HEK293 (cell line): ENCODE measurements at regions not wholly inside any gene's neighbourhood (a gene's known extent, or its start where the extent isn't known, plus 50 kb on each side); places are given as distances from the start of the nearest gene placed in this dataset.

Experiments used
- CTCF ChIA-PET: fragments of 350-600 bp; formaldehyde crosslinking; extraction: SDS; loops from one replicate; lab custom pipeline; 2021; ENCODE audit warnings: antibody characterized with exemption; lab: Yijun Ruan, JAX
- POLR2A ChIA-PET: fragments of 300-600 bp; formaldehyde crosslinking; extraction: SDS; loops from one replicate; lab custom pipeline; 2020; ENCODE audit warnings: antibody characterized with exemption, inconsistent platforms; lab: Yijun Ruan, JAX
- H3K27ac ChIP-seq: fragments of 200-500 bp; sonication (Bioruptor generic); 2 replicates; pipeline ENCODE4 v1.5.1; 2014; ENCODE audit warnings: low read depth, low read length, control low read depth, inconsistent platforms; ENCODE audit errors: extremely low read depth
- H3K36me3 ChIP-seq, 2 experiments: fragments of 200-500 bp in 1 of 2; sonication (Bioruptor generic) in 1 of 2; 1 replicate in 1 of 2; 2 replicates in 1 of 2; pipeline ENCODE4 v1.5.1; 2014 to 2017; ENCODE audit warnings: inconsistent platforms in 2 of 2, low read length in 2 of 2; ENCODE audit not compliant: control insufficient read depth in 2 of 2, insufficient read depth in 1 of 2
- H3K4me1 ChIP-seq: fragments of 200-500 bp; sonication (Bioruptor generic); 2 replicates; pipeline ENCODE4 v1.5.1; 2014; ENCODE audit warnings: mild to moderate bottlenecking, low read length, inconsistent platforms; ENCODE audit not compliant: control insufficient read depth, insufficient read depth
- H3K4me3 ChIP-seq: 2 replicates; pipeline ENCODE4 v1.5.1; 2011; ENCODE audit warnings: low read depth, mild to moderate bottlenecking, control low read depth, low read length, moderate library complexity
- H3K9me3 ChIP-seq: fragments of 200-500 bp; sonication (Bioruptor generic); 2 replicates; pipeline ENCODE4 v1.5.1; 2014; ENCODE audit warnings: low read depth, low read length, inconsistent platforms; ENCODE audit not compliant: control insufficient read depth, insufficient read depth
- BCL11B ChIP-seq: fragments of 450-650 bp; formaldehyde crosslinking; IDR thresholded peaks from 2 replicates; pipeline ENCODE4 v1.5.1; 2016; ENCODE audit warnings: low read depth, missing biosample characterization, missing genetic modification characterization
- ELK4 ChIP-seq: IDR thresholded peaks from 2 replicates; pipeline ENCODE4 v1.6.1; 2011; ENCODE audit warnings: mild to moderate bottlenecking, low read depth, low read length, borderline replicate concordance
- GFI1B ChIP-seq: fragments of 450-650 bp; formaldehyde crosslinking; IDR thresholded peaks from 2 replicates; pipeline ENCODE4 v1.5.1; 2016; ENCODE audit warnings: missing biosample characterization, missing genetic modification characterization
- HIC1 ChIP-seq: fragments of 450-650 bp; formaldehyde crosslinking; IDR thresholded peaks from 2 replicates; pipeline ENCODE4 v1.5.1; 2016; ENCODE audit warnings: missing biosample characterization, missing genetic modification characterization
- OVOL3 ChIP-seq: fragments of 450-650 bp; formaldehyde crosslinking; IDR thresholded peaks from 2 replicates; pipeline ENCODE4 v1.5.1; 2016; ENCODE audit warnings: missing biosample characterization, missing genetic modification characterization
- PBX3 ChIP-seq: sonication (generic); formaldehyde crosslinking; IDR thresholded peaks from 2 replicates; pipeline ENCODE4 v1.8.1; 2022; ENCODE audit warnings: mild to moderate bottlenecking, moderate library complexity, missing genetic modification reagents
- PRDM10 ChIP-seq: fragments of 450-650 bp; formaldehyde crosslinking; IDR thresholded peaks from 2 replicates; pipeline ENCODE4 v1.5.1; 2016; ENCODE audit warnings: missing biosample characterization, missing genetic modification characterization
- SETDB1 ChIP-seq: IDR thresholded peaks from one replicate; pipeline ENCODE4 v1.6.1; 2017; ENCODE audit warnings: mild to moderate bottlenecking, low read length, moderate library complexity, mixed read lengths; ENCODE audit not compliant: insufficient read length
- SP7 ChIP-seq: fragments of 450-650 bp; formaldehyde crosslinking; IDR thresholded peaks from 2 replicates; pipeline ENCODE4 v1.5.1; 2016; ENCODE audit warnings: missing biosample characterization, missing genetic modification characterization
- YY1 ChIP-seq: fragments of 450-650 bp; formaldehyde crosslinking; IDR thresholded peaks from 2 replicates; pipeline ENCODE4 v1.5.1; 2018; ENCODE audit warnings: missing biosample characterization, missing genetic modification characterization
- ZNF140 ChIP-seq: fragments of 450-650 bp; formaldehyde crosslinking; IDR thresholded peaks from 2 replicates; pipeline ENCODE4 v1.5.1; 2016; ENCODE audit warnings: missing biosample characterization, missing genetic modification characterization
- ZNF433 ChIP-seq: fragments of 450-650 bp; formaldehyde crosslinking; IDR thresholded peaks from 2 replicates; pipeline ENCODE4 v1.5.1; 2016; ENCODE audit warnings: missing biosample characterization, missing genetic modification characterization, low read depth
- ZNF544 ChIP-seq: fragments of 450-650 bp; formaldehyde crosslinking; IDR thresholded peaks from 2 replicates; pipeline ENCODE4 v1.5.0; 2017; ENCODE audit warnings: missing biosample characterization, missing genetic modification characterization
- ZNF621 ChIP-seq: fragments of 450-650 bp; formaldehyde crosslinking; IDR thresholded peaks from 2 replicates; pipeline ENCODE4 v1.5.1; 2017; ENCODE audit warnings: missing biosample characterization, missing genetic modification characterization
- ZNF777 ChIP-seq: fragments of 450-650 bp; formaldehyde crosslinking; IDR thresholded peaks from 2 replicates; pipeline ENCODE4 v1.5.1; 2017; ENCODE audit warnings: missing biosample characterization, missing genetic modification characterization, borderline replicate concordance

GRCh38 chr14:50025776-50026175 lies 90.6 kb downstream of the VCPKMT start:
- Histone ChIP-seq H3K36me3 (no peaks in the 10 kb centered on the region), H3K9me3 (no peaks in the 10 kb centered on the region), H3K4me3 (no peak overlapping the region), H3K4me1 (no peaks in the 10 kb centered on the region), H3K27ac (no peak overlapping the region)
- CTCF ChIA-PET, result no interaction called here
- POLR2A ChIA-PET, result no interaction called here
- no peak for TF ChIP-seq ZNF777 (tag by site-specific recombination)
- peak; percentile 60 for TF ChIP-seq SETDB1

- Histone ChIP-seq H3K9me3 (no peaks in the 10 kb centered on the region), H3K4me3 (no peak overlapping the region), H3K4me1 (no peaks in the 10 kb centered on the region), H3K27ac (no peak overlapping the region), H3K36me3 (no peaks in the 10 kb centered on the region)
- no peak for TF ChIP-seq SP7
- CTCF ChIA-PET, result no interaction called here
- POLR2A ChIA-PET, result no interaction called here
Observed at GRCh38 chr14:50026396-50026795, 90.0 kb downstream of the VCPKMT start.

GRCh38 chr14:50027816-50028215 lies 88.6 kb downstream of the VCPKMT start:
- H3K36me3 ChIP-seq, result no peaks in the 10 kb centered on the region
- H3K9me3 ChIP-seq, result no peaks in the 10 kb centered on the region
- H3K27ac ChIP-seq, result no peak overlapping the region
- TF ChIP-seq OVOL3 (tag by site-specific recombination), result no peak
- TF ChIP-seq PRDM10 (tag by site-specific recombination), result no peak
- TF ChIP-seq ELK4, result no peak
- TF ChIP-seq ZNF621 (tag by site-specific recombination), result no peak
- no peak for TF ChIP-seq ZNF777 (tag by site-specific recombination)
- TF ChIP-seq GFI1B (tag by site-specific recombination), result no peak
- no peak for TF ChIP-seq YY1 (tag by site-specific recombination)
- TF ChIP-seq ZNF433, result no peak
- TF ChIP-seq ZNF544 (tag by site-specific recombination), result no peak
- H3K4me3 ChIP-seq, result no peak overlapping the region
- ChIA-PET CTCF (interaction anchor here (0.8 to 1.4 kb wide), 3 partner anchors 19 to 166 kb away, joined by 3 to 4 read pairs (median 4); no protein-coding TSS in a partner anchor), POLR2A (no interaction called here)
- H3K4me1 ChIP-seq, result no peaks in the 10 kb centered on the region

- H3K27ac ChIP-seq, result no peak overlapping the region
- TF ChIP-seq BCL11B (tag by site-specific recombination) (no peak), ZNF433 (no peak), PBX3 (CRISPR knock-in tag) (no peak), ZNF140 (tag by site-specific recombination) (no peak), HIC1 (tag by site-specific recombination) (no peak)
- TF ChIP-seq, all 188 proteins: peak for 0
- no peaks in the 10 kb centered on the region for H3K9me3 ChIP-seq
- ChIA-PET CTCF (interaction anchor here (0.6 to 1.3 kb wide), 2 partner anchors 18 to 154 kb away, joined by 3 to 4 read pairs; no protein-coding TSS in a partner anchor), POLR2A (no interaction called here)
- no peaks in the 10 kb centered on the region for H3K36me3 ChIP-seq
- H3K4me3 ChIP-seq, result no peak overlapping the region
- H3K4me1 ChIP-seq, result no peaks in the 10 kb centered on the region
Observed at GRCh38 chr14:50028458-50028857, 87.9 kb downstream of the VCPKMT start.
